ENCODE measurements at regions not wholly inside any gene's neighbourhood (a gene's known extent, or its start where the extent isn't known, plus 50 kb on each side); places are given as distances from the start of the nearest gene placed in this dataset.

DNA sequence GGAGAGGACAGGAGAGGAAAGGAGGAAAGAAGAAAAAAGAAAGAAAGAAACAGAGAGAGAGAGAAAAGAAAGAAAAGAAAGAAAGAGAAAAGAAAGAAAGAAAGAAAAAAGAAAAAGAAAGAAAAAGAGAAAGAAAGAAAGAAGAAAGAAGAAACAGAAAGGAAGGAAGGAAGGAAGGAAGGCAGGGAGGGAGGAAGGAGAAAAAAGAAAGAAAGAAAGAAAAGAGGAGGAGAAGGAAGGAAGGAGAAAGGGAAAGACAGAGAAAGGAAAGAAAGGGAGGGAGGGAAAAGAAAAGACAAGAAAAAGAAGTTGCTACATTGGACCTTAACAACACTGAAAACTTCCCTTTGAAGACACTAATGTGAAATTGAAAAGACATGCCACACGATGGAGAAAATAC, 56.6 kb upstream of the CCL2 start:
- no peaks in the 10 kb centered on the region for H3F3A ChIP-seq (ENCODE audit: insufficient read depth, low read length)
- no peak overlapping the region for H3K4me3 ChIP-seq (ENCODE audit: low read length)
- H3K4me2 ChIP-seq (ENCODE audit: low read depth, low read length) = no peak overlapping the region
- H3K9ac ChIP-seq (ENCODE audit: low read length) = no peak overlapping the region
- no peaks in the 10 kb centered on the region for H3K79me2 ChIP-seq (ENCODE audit: low read length)
- H3K9me3 ChIP-seq (replicated peaks; ENCODE audit: insufficient read depth, low read length) = no peaks in the 10 kb centered on the region
- DNase-seq = no peak
- no peaks in the 10 kb centered on the region for H3K4me1 ChIP-seq (ENCODE audit: low read length)
- H4K20me1 ChIP-seq (ENCODE audit: insufficient read depth, low read length) = no peaks in the 10 kb centered on the region
- no peak overlapping the region for H2AFZ ChIP-seq (ENCODE audit: low read length)
- TF ChIP-seq, protein P1, sequence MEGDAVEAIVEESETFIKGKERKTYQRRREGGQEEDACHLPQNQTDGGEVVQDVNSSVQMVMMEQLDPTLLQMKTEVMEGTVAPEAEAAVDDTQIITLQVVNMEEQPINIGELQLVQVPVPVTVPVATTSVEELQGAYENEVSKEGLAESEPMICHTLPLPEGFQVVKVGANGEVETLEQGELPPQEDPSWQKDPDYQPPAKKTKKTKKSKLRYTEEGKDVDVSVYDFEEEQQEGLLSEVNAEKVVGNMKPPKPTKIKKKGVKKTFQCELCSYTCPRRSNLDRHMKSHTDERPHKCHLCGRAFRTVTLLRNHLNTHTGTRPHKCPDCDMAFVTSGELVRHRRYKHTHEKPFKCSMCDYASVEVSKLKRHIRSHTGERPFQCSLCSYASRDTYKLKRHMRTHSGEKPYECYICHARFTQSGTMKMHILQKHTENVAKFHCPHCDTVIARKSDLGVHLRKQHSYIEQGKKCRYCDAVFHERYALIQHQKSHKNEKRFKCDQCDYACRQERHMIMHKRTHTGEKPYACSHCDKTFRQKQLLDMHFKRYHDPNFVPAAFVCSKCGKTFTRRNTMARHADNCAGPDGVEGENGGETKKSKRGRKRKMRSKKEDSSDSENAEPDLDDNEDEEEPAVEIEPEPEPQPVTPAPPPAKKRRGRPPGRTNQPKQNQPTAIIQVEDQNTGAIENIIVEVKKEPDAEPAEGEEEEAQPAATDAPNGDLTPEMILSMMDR (IDR thresholded peaks at IDR 0.05; ENCODE audit: low read length) = no peak
- TF ChIP-seq EZH2phosphoT487 (IDR thresholded peaks at IDR 0.05; ENCODE audit: low read length) (no peak), EZH2 (optimal IDR thresholded peaks at IDR 0.05; ENCODE audit: low read depth, low read length) (no peak)
- H3K9me2 ChIP-seq (replicated peaks; ENCODE audit: insufficient read depth, low read length) = no peaks in the 10 kb centered on the region
- H3K27me3 ChIP-seq (replicated peaks; ENCODE audit: insufficient read depth, low read length) = no peaks in the 10 kb centered on the region
- no peak overlapping the region for H3K27ac ChIP-seq (ENCODE audit: low read length)
- H3K36me3 ChIP-seq (replicated peaks; ENCODE audit: insufficient read depth, low read length) = no peaks in the 10 kb centered on the region

DNA sequence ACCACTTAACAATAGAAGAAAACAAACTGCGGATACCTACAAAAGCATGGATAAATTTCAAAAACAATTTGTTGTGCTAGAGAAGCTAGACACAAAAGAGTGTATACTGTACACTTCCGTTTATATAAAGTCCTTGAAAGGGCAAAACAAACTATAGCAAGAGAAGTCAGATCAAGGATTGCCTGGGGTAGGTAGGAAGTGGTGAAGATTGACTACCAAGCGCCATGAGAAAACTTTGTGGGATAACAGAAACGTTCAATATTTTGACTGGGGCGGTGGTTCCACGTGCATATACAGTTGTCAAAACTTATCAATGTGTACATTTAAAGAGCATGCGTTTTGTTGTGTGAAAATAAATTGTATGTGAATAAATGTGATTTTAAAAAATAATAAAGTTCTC, 55.6 kb upstream of the CCL2 start:
- 0 out of 2 replicates have a peak overlapping the region, but pooled peaks have one; percentile 7 for H2AFZ ChIP-seq (ENCODE audit: low read length)
- no peaks in the 10 kb centered on the region for H3K9me2 ChIP-seq (replicated peaks; ENCODE audit: insufficient read depth, low read length)
- no peaks in the 10 kb centered on the region for H3K27me3 ChIP-seq (replicated peaks; ENCODE audit: insufficient read depth, low read length)
- no peak for DNase-seq
- H3K36me3 ChIP-seq (replicated peaks; ENCODE audit: insufficient read depth, low read length) = no peaks in the 10 kb centered on the region
- no peak overlapping the region for H3K4me2 ChIP-seq (ENCODE audit: low read depth, low read length)
- no peaks in the 10 kb centered on the region for H3F3A ChIP-seq (ENCODE audit: insufficient read depth, low read length)
- no peaks in the 10 kb centered on the region for H3K79me2 ChIP-seq (ENCODE audit: low read length)
- H3K4me3 ChIP-seq (ENCODE audit: low read length) = no peak overlapping the region
- TF ChIP-seq, protein P1 (IDR thresholded peaks at IDR 0.05; ENCODE audit: low read length) = no peak
- TF ChIP-seq EZH2phosphoT487 (IDR thresholded peaks at IDR 0.05; ENCODE audit: low read length) (no peak), EZH2 (optimal IDR thresholded peaks at IDR 0.05; ENCODE audit: low read depth, low read length) (no peak)
- no peaks in the 10 kb centered on the region for H3K4me1 ChIP-seq (ENCODE audit: low read length)
- no peaks in the 10 kb centered on the region for H3K9me3 ChIP-seq (replicated peaks; ENCODE audit: insufficient read depth, low read length)
- H3K27ac ChIP-seq (ENCODE audit: low read length) = no peak overlapping the region
- H4K20me1 ChIP-seq (ENCODE audit: insufficient read depth, low read length) = no peaks in the 10 kb centered on the region
- no peak overlapping the region for H3K9ac ChIP-seq (ENCODE audit: low read length)

DNA sequence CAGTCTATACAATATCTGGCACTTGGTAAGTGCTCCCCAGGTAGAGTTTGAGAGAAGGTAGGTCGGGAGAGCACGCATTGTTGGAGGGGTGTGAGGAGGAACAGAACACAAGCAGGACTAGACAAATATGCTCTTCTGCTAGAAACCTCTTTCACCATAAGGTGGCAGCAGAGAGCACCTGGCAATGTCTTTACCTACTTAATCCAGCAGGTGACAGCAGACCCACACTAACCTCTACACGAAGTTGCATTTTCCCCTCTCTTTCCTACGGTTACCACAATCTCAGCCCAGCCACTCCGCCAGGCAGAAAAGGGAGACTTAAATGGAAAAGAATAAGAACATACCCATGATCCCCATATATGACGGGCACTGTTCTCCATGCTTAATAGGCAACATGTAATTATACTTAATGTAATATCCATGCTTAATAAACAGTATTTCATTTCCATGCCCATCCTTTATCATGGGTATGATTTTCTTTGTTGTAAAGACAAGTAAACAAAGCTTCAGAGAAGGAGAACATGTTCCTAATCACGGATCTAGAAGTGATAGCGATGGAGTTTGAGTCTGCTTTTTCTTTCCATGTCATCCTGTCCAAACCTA, 55.1 kb upstream of the CCL2 start:
- no peak overlapping the region for H3K4me3 ChIP-seq (ENCODE audit: low read length)
- no peaks in the 10 kb centered on the region for H3F3A ChIP-seq (ENCODE audit: insufficient read depth, low read length)
- DNase-seq = peak; percentile 76
- TF ChIP-seq EZH2 (optimal IDR thresholded peaks at IDR 0.05; ENCODE audit: low read depth, low read length) (no peak), EZH2phosphoT487 (IDR thresholded peaks at IDR 0.05; ENCODE audit: low read length) (no peak)
- TF ChIP-seq, protein P1 (IDR thresholded peaks at IDR 0.05; ENCODE audit: low read length) = peak; percentile 100
- no peaks in the 10 kb centered on the region for H3K9me3 ChIP-seq (replicated peaks; ENCODE audit: insufficient read depth, low read length)
- no peaks in the 10 kb centered on the region for H3K36me3 ChIP-seq (replicated peaks; ENCODE audit: insufficient read depth, low read length)
- no peaks in the 10 kb centered on the region for H3K27me3 ChIP-seq (replicated peaks; ENCODE audit: insufficient read depth, low read length)
- no peak overlapping the region for H3K9ac ChIP-seq (ENCODE audit: low read length)
- H3K4me2 ChIP-seq (ENCODE audit: low read depth, low read length) = no peak overlapping the region
- no peaks in the 10 kb centered on the region for H3K79me2 ChIP-seq (ENCODE audit: low read length)
- no peaks in the 10 kb centered on the region for H4K20me1 ChIP-seq (ENCODE audit: insufficient read depth, low read length)
- 0 out of 2 replicates have a peak overlapping the region, but pooled peaks have one; percentile 7 for H2AFZ ChIP-seq (ENCODE audit: low read length)
- H3K27ac ChIP-seq (ENCODE audit: low read length) = no peak overlapping the region
- H3K4me1 ChIP-seq (ENCODE audit: low read length) = no peaks in the 10 kb centered on the region
- H3K9me2 ChIP-seq (replicated peaks; ENCODE audit: insufficient read depth, low read length) = no peaks in the 10 kb centered on the region

Data from MM.1S (cell line).